Mammary epithelial cell (primary cell): ENCODE measurements at regions not wholly inside any gene's neighbourhood (a gene's known extent, or its start where the extent isn't known, plus 50 kb on each side); places are given as distances from the start of the nearest gene placed in this dataset.
"Not testable (repeated sequence)": the region's sequence is repeated elsewhere in the genome, so short reads cannot be mapped to it uniquely, and the experiment has no call there.

Experiments
- EZH2 ChIP-seq: IDR thresholded peaks from 2 replicates; pipeline ENCODE4 v1.6.1; 2012; ENCODE audit warnings: low read length, inconsistent platforms, borderline replicate concordance
- TF ChIP-seq, protein P1 (sequence below), 2 donors: IDR thresholded peaks in 1 of 2; conservative IDR thresholded peaks in 1 of 2; 2 replicates each; pipeline ENCODE4 v1.5.1; 2011 to 2012; ENCODE audit warnings: inconsistent platforms in 2 of 2, low read length in 2 of 2, mild to moderate bottlenecking in 2 of 2, control low read depth in 1 of 2, low read depth in 1 of 2; ENCODE audit not compliant: insufficient read depth in 1 of 2; ENCODE audit errors: extremely low read depth in 1 of 2

DNA sequence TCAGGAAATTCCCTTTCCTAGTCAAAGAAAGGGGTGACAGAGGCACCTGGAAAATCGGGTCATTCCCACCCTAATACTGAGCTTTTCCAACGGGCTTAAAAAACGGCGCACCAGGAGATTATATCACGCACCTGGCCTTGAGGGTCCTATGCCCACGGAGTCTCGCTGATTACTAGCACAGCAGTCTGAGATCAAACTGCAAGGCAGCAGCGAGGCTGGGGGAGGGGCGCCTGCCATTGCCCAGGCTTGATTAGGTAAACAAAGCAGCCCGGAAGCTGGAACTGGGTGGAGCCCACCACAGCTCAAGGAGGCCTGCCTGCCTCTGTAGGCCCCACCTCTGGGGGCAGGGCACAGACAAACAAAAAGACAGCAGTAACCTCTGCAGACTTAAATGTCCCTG, 107.5 kb upstream of the VWC2 start:
- TF ChIP-seq, protein P1, sequence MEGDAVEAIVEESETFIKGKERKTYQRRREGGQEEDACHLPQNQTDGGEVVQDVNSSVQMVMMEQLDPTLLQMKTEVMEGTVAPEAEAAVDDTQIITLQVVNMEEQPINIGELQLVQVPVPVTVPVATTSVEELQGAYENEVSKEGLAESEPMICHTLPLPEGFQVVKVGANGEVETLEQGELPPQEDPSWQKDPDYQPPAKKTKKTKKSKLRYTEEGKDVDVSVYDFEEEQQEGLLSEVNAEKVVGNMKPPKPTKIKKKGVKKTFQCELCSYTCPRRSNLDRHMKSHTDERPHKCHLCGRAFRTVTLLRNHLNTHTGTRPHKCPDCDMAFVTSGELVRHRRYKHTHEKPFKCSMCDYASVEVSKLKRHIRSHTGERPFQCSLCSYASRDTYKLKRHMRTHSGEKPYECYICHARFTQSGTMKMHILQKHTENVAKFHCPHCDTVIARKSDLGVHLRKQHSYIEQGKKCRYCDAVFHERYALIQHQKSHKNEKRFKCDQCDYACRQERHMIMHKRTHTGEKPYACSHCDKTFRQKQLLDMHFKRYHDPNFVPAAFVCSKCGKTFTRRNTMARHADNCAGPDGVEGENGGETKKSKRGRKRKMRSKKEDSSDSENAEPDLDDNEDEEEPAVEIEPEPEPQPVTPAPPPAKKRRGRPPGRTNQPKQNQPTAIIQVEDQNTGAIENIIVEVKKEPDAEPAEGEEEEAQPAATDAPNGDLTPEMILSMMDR (conservative IDR thresholded peaks at IDR 0.05 in 1 of 2, IDR thresholded peaks at IDR 0.05 in 1 of 2; ENCODE audit: extremely low read depth in 1 of 2, insufficient read depth in 1 of 2, low read depth in 1 of 2, low read length in 2 of 2), result not testable (repeated sequence)
- TF ChIP-seq EZH2, result not testable (repeated sequence)
